Upper lobe of right lung (tissue), 1 donor: ENCODE measurements at regions not wholly inside any gene's neighbourhood (a gene's known extent, or its start where the extent isn't known, plus 50 kb on each side); places are given as distances from the start of the nearest gene placed in this dataset.
A peak's percentile ranks its signal among the peaks of the same experiment; 100 is the strongest.
"Not testable (repeated sequence)": the region's sequence is repeated elsewhere in the genome, so short reads cannot be mapped to it uniquely, and the experiment has no call there.

Experiments
- ATAC-seq: fragments of 200-7000 bp; cut with Tn5 transposase; one replicate; pipeline ENCODE4 v1.9.1; 2020; ENCODE audit warnings: mild to moderate bottlenecking, moderate library complexity
- DNase-seq: peaks from one replicate; pipeline ENCODE4 v3.0.0-alpha.2; 2020
- H3K27ac ChIP-seq: fragments of 200-600 bp; one replicate; pipeline ENCODE4 v1.8.0; 2022
- H3K27me3 ChIP-seq: fragments of 200-600 bp; one replicate; pipeline ENCODE4 v1.8.0; 2022; ENCODE audit warnings: mild to moderate bottlenecking
- H3K36me3 ChIP-seq: fragments of 200-600 bp; one replicate; pipeline ENCODE4 v1.8.0; 2022
- H3K4me1 ChIP-seq: fragments of 200-600 bp; one replicate; pipeline ENCODE4 v1.8.0; 2022
- H3K4me3 ChIP-seq: fragments of 200-600 bp; one replicate; pipeline ENCODE4 v1.8.0; 2022; ENCODE audit warnings: mild to moderate bottlenecking
- H3K9me3 ChIP-seq: fragments of 200-600 bp; one replicate; pipeline ENCODE4 v1.8.0; 2022
- CTCF ChIP-seq: fragments of 200-600 bp; IDR thresholded peaks from one replicate; pipeline ENCODE4 v1.8.0; 2022; ENCODE audit warnings: antibody characterized with exemption
- intact Hi-C: fragments of 100-400 bp; cut with DNase I; formaldehyde crosslinking; loops from one replicate; pipeline ENCODE4 v1.11.0; 2022
- donor health status: DM: no; HTN: yes; CAD: no; lungs with severe emphysema.

- Histone ChIP-seq H3K27ac (no peak overlapping the region), H3K27me3 (peaks cover 4% of the 10 kb centered on the region), H3K4me3 (no peak overlapping the region), H3K9me3 (no peaks in the 10 kb centered on the region), H3K36me3 (no peaks in the 10 kb centered on the region), H3K4me1 (no peaks in the 10 kb centered on the region)
- no peak for DNase-seq
- intact Hi-C loops: no loop called here
- no peak for ATAC-seq
- no peak for TF ChIP-seq CTCF
Observed at GRCh38 chr9:107830479-107830878, 340.9 kb upstream of the KLF4 start.

GRCh38 chr9:107827884-107828283 is 338.3 kb upstream of the KLF4 start:
- Histone ChIP-seq H3K4me1 (no peaks in the 10 kb centered on the region), H3K4me3 (no peak overlapping the region), H3K27ac (no peak overlapping the region), H3K27me3 (peaks cover 3% of the 10 kb centered on the region), H3K36me3 (no peaks in the 10 kb centered on the region), H3K9me3 (no peaks in the 10 kb centered on the region)
- intact Hi-C loops: no loop called here
- DNase-seq (no peak), ATAC-seq (no peak)
- TF ChIP-seq CTCF: no peak

GRCh38 chr9:107827304-107827703 is 337.7 kb upstream of the KLF4 start:
- intact Hi-C loops: no loop called here
- TF ChIP-seq CTCF: no peak

GRCh38 chr9:107826688-107826983 is 337.1 kb upstream of the KLF4 start:
- DNase-seq, H3K27me3 ChIP-seq, intact Hi-C loops, ATAC-seq, H3K4me1 ChIP-seq, H3K4me3 ChIP-seq, H3K9me3 ChIP-seq, H3K36me3 ChIP-seq, H3K27ac ChIP-seq: not testable (repeated sequence)

More at GRCh38 chr9:107827304-107827703, 337.7 kb upstream of the KLF4 start:
- no peak overlapping the region for H3K4me3 ChIP-seq
- H3K36me3 ChIP-seq: no peaks in the 10 kb centered on the region
- ATAC-seq: no peak
- no peaks in the 10 kb centered on the region for H3K4me1 ChIP-seq
- no peak for DNase-seq
- H3K27me3 ChIP-seq: peaks cover 4% of the 10 kb centered on the region
- H3K27ac ChIP-seq: no peak overlapping the region
- H3K9me3 ChIP-seq: no peaks in the 10 kb centered on the region

GRCh38 chr9:107824556-107824955 is 335.0 kb upstream of the KLF4 start:
- H3K9me3 ChIP-seq: no peaks in the 10 kb centered on the region
- no peak for TF ChIP-seq CTCF
- no peak overlapping the region for H3K27ac ChIP-seq
- peaks cover 7% of the 10 kb centered on the region for H3K4me1 ChIP-seq
- H3K27me3 ChIP-seq: peaks cover 4% of the 10 kb centered on the region
- intact Hi-C loops: no loop called here
- DNase-seq (no peak), ATAC-seq (no peak)
- no peak overlapping the region for H3K4me3 ChIP-seq
- H3K36me3 ChIP-seq: no peaks in the 10 kb centered on the region

GRCh38 chr9:107819772-107820565 is 330.4 kb upstream of the KLF4 start:
- Histone ChIP-seq H3K36me3 (no peaks in the 10 kb centered on the region), H3K27ac (no peak overlapping the region), H3K27me3 (peaks cover 4% of the 10 kb centered on the region), H3K4me3 (no peak overlapping the region), H3K4me1 (peaks cover 7% of the 10 kb centered on the region), H3K9me3 (no peaks in the 10 kb centered on the region)
- TF ChIP-seq CTCF: no peak
- peak; percentile 75 for DNase-seq
- intact Hi-C loops: no loop called here
- peak; percentile 95 for ATAC-seq

- H3K4me3 ChIP-seq, H3K36me3 ChIP-seq, H3K9me3 ChIP-seq, ATAC-seq, H3K27ac ChIP-seq, H3K27me3 ChIP-seq, DNase-seq, intact Hi-C loops, H3K4me1 ChIP-seq: not testable (repeated sequence)
Observed at GRCh38 chr9:107818503-107818829, 328.9 kb upstream of the KLF4 start.

- H3K4me3 ChIP-seq, ATAC-seq, H3K4me1 ChIP-seq, H3K27ac ChIP-seq, H3K36me3 ChIP-seq, intact Hi-C loops, H3K27me3 ChIP-seq, H3K9me3 ChIP-seq, DNase-seq: not testable (repeated sequence)
Observed at GRCh38 chr9:107817595-107818502, 328.3 kb upstream of the KLF4 start.
